ENCODE measurements at regions not wholly inside any gene's neighbourhood (a gene's known extent, or its start where the extent isn't known, plus 50 kb on each side); places are given as distances from the start of the nearest gene placed in this dataset.

DNA sequence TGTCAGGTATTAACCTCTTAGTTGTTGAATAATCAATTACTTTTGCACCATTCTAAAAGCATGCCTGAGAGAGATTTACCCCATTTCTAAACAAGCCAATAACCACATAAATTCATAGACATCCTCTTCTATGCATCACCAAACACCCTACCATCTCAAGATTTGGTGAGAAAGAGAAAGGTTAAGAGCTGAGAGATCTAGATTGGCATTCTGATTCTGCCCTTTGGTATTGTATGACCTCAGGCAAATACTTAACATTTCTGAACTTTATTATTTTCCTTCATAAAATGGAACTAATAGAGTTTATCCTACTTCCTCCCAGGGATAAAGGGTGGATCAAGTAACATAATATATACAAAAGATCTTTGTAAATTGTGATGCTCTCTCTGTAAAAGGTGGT, 146.5 kb upstream of the MME start:
- Histone ChIP-seq H3K9me2 (ENCODE audit: low read depth, low read length) (no peaks in the 10 kb centered on the region), H3K4me1 (ENCODE audit: insufficient read depth, low read length, severe bottlenecking) (peaks cover 5% of the 10 kb centered on the region), H3K27ac (ENCODE audit: low read depth, low read length, poor library complexity, severe bottlenecking) (no peak overlapping the region), H3K36me3 (ENCODE audit: insufficient read depth, low read length) (no peaks in the 10 kb centered on the region), H3K4me3 (ENCODE audit: low read depth, low read length, poor library complexity, severe bottlenecking) (no peak overlapping the region), H3F3A (ENCODE audit: insufficient read depth, low read length) (no peaks in the 10 kb centered on the region), H2AFZ (ENCODE audit: low read length) (no peak overlapping the region), H3K79me2 (ENCODE audit: insufficient read depth, low read length) (no peaks in the 10 kb centered on the region), H3K9me3 (ENCODE audit: low read length) (no peaks in the 10 kb centered on the region), H4K20me1 (ENCODE audit: insufficient read depth, low read length) (no peaks in the 10 kb centered on the region), H3K27me3 (ENCODE audit: insufficient read depth, low read length) (no peaks in the 10 kb centered on the region), H3K9ac (ENCODE audit: low read length) (no peak overlapping the region), H3K4me2 (ENCODE audit: low read length) (no peak overlapping the region)
- TF ChIP-seq EZH2 (IDR thresholded peaks at IDR 0.05; ENCODE audit: borderline replicate concordance, low read length) = no peak
- TF ChIP-seq, protein P1, sequence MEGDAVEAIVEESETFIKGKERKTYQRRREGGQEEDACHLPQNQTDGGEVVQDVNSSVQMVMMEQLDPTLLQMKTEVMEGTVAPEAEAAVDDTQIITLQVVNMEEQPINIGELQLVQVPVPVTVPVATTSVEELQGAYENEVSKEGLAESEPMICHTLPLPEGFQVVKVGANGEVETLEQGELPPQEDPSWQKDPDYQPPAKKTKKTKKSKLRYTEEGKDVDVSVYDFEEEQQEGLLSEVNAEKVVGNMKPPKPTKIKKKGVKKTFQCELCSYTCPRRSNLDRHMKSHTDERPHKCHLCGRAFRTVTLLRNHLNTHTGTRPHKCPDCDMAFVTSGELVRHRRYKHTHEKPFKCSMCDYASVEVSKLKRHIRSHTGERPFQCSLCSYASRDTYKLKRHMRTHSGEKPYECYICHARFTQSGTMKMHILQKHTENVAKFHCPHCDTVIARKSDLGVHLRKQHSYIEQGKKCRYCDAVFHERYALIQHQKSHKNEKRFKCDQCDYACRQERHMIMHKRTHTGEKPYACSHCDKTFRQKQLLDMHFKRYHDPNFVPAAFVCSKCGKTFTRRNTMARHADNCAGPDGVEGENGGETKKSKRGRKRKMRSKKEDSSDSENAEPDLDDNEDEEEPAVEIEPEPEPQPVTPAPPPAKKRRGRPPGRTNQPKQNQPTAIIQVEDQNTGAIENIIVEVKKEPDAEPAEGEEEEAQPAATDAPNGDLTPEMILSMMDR (IDR thresholded peaks at IDR 0.05; ENCODE audit: low read length) = no peak

DNA sequence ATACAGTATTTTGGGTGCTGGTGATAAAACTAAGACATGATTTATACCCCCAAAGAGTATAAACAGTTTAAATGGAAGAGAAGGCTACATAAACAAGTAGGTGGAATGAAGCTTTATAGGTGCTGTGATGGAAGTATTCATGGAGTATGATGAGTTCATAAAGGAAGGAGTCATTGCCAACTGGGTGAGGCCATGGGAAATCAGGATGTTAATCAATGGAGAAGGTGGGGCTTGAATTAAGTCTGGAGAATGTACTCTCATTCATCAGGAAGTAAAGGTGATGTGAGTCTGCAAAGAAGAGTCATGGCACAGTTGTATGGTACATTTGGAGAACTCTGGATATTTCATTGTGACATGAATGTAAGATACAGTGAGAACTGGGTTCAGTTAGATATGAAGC, 147.5 kb upstream of the MME start:
- no peaks in the 10 kb centered on the region for H4K20me1 ChIP-seq (ENCODE audit: insufficient read depth, low read length)
- no peaks in the 10 kb centered on the region for H3K36me3 ChIP-seq (ENCODE audit: insufficient read depth, low read length)
- H2AFZ ChIP-seq (ENCODE audit: low read length) = no peak overlapping the region
- H3K9ac ChIP-seq (ENCODE audit: low read length) = no peak overlapping the region
- H3K9me2 ChIP-seq (ENCODE audit: low read depth, low read length) = no peaks in the 10 kb centered on the region
- no peaks in the 10 kb centered on the region for H3K27me3 ChIP-seq (ENCODE audit: insufficient read depth, low read length)
- no peaks in the 10 kb centered on the region for H3K9me3 ChIP-seq (ENCODE audit: low read length)
- no peaks in the 10 kb centered on the region for H3F3A ChIP-seq (ENCODE audit: insufficient read depth, low read length)
- peaks cover 4% of the 10 kb centered on the region for H3K4me1 ChIP-seq (ENCODE audit: insufficient read depth, low read length, severe bottlenecking)
- no peaks in the 10 kb centered on the region for H3K79me2 ChIP-seq (ENCODE audit: insufficient read depth, low read length)
- H3K4me2 ChIP-seq (ENCODE audit: low read length) = no peak overlapping the region
- TF ChIP-seq, protein P1 (IDR thresholded peaks at IDR 0.05; ENCODE audit: low read length) = no peak
- no peak for TF ChIP-seq EZH2 (IDR thresholded peaks at IDR 0.05; ENCODE audit: borderline replicate concordance, low read length)
- H3K4me3 ChIP-seq (ENCODE audit: low read depth, low read length, poor library complexity, severe bottlenecking) = no peak overlapping the region
- H3K27ac ChIP-seq (ENCODE audit: low read depth, low read length, poor library complexity, severe bottlenecking) = no peak overlapping the region

GRCh38 chr3:154931484-154931883, 148.6 kb upstream of the MME start:
- H3K27me3 ChIP-seq (ENCODE audit: insufficient read depth, low read length) = no peaks in the 10 kb centered on the region
- H3K4me1 ChIP-seq (ENCODE audit: insufficient read depth, low read length, severe bottlenecking) = peaks cover 4% of the 10 kb centered on the region
- no peak overlapping the region for H3K4me2 ChIP-seq (ENCODE audit: low read length)
- H3K9me2 ChIP-seq (ENCODE audit: low read depth, low read length) = no peaks in the 10 kb centered on the region
- no peak overlapping the region for H3K9ac ChIP-seq (ENCODE audit: low read length)
- peak overlapping the region; percentile 64; the same call in 1 of the 2 replicates for H2AFZ ChIP-seq (ENCODE audit: low read length)
- H4K20me1 ChIP-seq (ENCODE audit: insufficient read depth, low read length) = no peaks in the 10 kb centered on the region
- no peak for TF ChIP-seq EZH2 (IDR thresholded peaks at IDR 0.05; ENCODE audit: borderline replicate concordance, low read length)
- TF ChIP-seq, protein P1 (IDR thresholded peaks at IDR 0.05; ENCODE audit: low read length) = no peak
- H3K4me3 ChIP-seq (ENCODE audit: low read depth, low read length, poor library complexity, severe bottlenecking) = no peak overlapping the region
- H3K36me3 ChIP-seq (ENCODE audit: insufficient read depth, low read length) = no peaks in the 10 kb centered on the region
- H3K9me3 ChIP-seq (ENCODE audit: low read length) = no peaks in the 10 kb centered on the region
- no peak overlapping the region for H3K27ac ChIP-seq (ENCODE audit: low read depth, low read length, poor library complexity, severe bottlenecking)
- H3K79me2 ChIP-seq (ENCODE audit: insufficient read depth, low read length) = no peaks in the 10 kb centered on the region
- no peaks in the 10 kb centered on the region for H3F3A ChIP-seq (ENCODE audit: insufficient read depth, low read length)

Measured in OCI-LY1 (cell line).